Esophagus squamous epithelium (tissue), 5 donors: ENCODE measurements at regions not wholly inside any gene's neighbourhood (a gene's known extent, or its start where the extent isn't known, plus 50 kb on each side); places are given as distances from the start of the nearest gene placed in this dataset.

Source experiments
- DNase-seq: peaks from one replicate; lab custom pipeline; 2025; lab: John Stamatoyannopoulos, UW
- H3K27ac ChIP-seq, 4 donors: fragments of 200-600 bp; sonication (generic); one replicate each; pipeline ENCODE4 v1.5.1; 2016 to 2019; ENCODE audit warnings: mild to moderate bottlenecking in 1 of 4
- H3K27me3 ChIP-seq, 4 donors: fragments of 200-600 bp; sonication (generic); 1 replicate in 3 of 4; 2 replicates in 1 of 4; pipeline versions ENCODE4 v1.5.1 to v1.6.0; 2017 to 2021; ENCODE audit warnings: antibody characterized with exemption in 1 of 4
- H3K36me3 ChIP-seq, 3 donors: fragments of 200-600 bp; sonication (generic); one replicate each; pipeline ENCODE4 v1.5.1; 2016 to 2019
- H3K4me1 ChIP-seq, 3 donors: fragments of 200-600 bp; sonication (generic); one replicate each; pipeline ENCODE4 v1.5.1; 2017 to 2019
- H3K4me3 ChIP-seq, 4 donors: fragments of 200-600 bp; sonication (generic); 1 replicate in 3 of 4; 2 replicates in 1 of 4; pipeline ENCODE4 v1.5.1; 2016 to 2019; ENCODE audit warnings: mild to moderate bottlenecking in 2 of 4, moderate library complexity in 1 of 4
- H3K9me3 ChIP-seq, 3 donors: fragments of 200-600 bp; sonication (generic); one replicate each; pipeline ENCODE4 v1.5.1; 2016 to 2019
- POLR2A ChIP-seq, 4 donors: fragments of 450-650 bp; IDR thresholded peaks; one replicate each; pipeline ENCODE4 v1.6.1; 2017; ENCODE audit warnings: antibody characterized with exemption in 4 of 4, mild to moderate bottlenecking in 4 of 4, moderate library complexity in 3 of 4
- WGBS, 2 donors: methylation state at CpG; one replicate each; pipeline ENCODE4 v1.1.5; 2018; 5-methylcytosine and 5-hydroxymethylcytosine counted together
- intact Hi-C: fragments of 100-400 bp; cut with DNase I; formaldehyde crosslinking; loops from one replicate; pipeline ENCODE4 v1.15.0; 2022
- TF ChIP-seq, protein P1 (sequence below), 6 experiments: fragments of 450-650 bp in 4 of 6; fragments of 200-600 bp in 2 of 6; sonication (generic) in 2 of 6; IDR thresholded peaks; one replicate each; pipeline ENCODE4 v1.5.1; 2016 to 2019; ENCODE audit warnings: antibody characterized with exemption in 6 of 6, mild to moderate bottlenecking in 4 of 6, moderate library complexity in 4 of 6
- donor health status: DM: yes; HTN: yes; CAD: no.

DNA sequence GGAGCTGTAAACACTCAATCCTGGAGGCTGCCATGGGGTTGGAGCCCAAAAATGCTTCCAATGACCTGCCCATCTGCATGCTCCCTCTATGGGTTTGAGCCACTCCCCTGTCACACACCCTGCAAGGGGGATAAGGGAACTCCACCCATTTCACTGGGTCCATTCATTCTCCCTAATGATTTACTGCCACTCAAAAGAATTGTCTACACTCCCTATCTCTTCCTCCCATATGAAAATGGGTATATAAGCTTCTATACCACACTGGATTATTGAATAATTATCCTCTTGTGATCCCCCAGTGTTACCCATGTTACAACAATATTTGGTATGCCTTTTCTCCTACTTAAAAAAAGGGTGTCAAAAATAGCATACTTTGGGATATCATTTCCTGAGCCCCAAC, 260.8 kb upstream of the CCDC196 start:
- intact Hi-C loops: no loop called here
- Histone ChIP-seq H3K36me3 (no peaks in the 10 kb centered on the region), H3K4me3 (no peak overlapping the region), H3K27ac (no peak overlapping the region), H3K4me1 (no peaks in the 10 kb centered on the region), H3K9me3 (peaks cover 0 to 10% (median 9%) of the 10 kb centered on the region in 3 donors), H3K27me3 (no peaks in the 10 kb centered on the region)
- no peak for DNase-seq
- TF ChIP-seq POLR2A (IDR thresholded peaks at IDR 0.05): no peak
- TF ChIP-seq, protein P1, sequence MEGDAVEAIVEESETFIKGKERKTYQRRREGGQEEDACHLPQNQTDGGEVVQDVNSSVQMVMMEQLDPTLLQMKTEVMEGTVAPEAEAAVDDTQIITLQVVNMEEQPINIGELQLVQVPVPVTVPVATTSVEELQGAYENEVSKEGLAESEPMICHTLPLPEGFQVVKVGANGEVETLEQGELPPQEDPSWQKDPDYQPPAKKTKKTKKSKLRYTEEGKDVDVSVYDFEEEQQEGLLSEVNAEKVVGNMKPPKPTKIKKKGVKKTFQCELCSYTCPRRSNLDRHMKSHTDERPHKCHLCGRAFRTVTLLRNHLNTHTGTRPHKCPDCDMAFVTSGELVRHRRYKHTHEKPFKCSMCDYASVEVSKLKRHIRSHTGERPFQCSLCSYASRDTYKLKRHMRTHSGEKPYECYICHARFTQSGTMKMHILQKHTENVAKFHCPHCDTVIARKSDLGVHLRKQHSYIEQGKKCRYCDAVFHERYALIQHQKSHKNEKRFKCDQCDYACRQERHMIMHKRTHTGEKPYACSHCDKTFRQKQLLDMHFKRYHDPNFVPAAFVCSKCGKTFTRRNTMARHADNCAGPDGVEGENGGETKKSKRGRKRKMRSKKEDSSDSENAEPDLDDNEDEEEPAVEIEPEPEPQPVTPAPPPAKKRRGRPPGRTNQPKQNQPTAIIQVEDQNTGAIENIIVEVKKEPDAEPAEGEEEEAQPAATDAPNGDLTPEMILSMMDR (IDR thresholded peaks at IDR 0.05): no peak

DNA sequence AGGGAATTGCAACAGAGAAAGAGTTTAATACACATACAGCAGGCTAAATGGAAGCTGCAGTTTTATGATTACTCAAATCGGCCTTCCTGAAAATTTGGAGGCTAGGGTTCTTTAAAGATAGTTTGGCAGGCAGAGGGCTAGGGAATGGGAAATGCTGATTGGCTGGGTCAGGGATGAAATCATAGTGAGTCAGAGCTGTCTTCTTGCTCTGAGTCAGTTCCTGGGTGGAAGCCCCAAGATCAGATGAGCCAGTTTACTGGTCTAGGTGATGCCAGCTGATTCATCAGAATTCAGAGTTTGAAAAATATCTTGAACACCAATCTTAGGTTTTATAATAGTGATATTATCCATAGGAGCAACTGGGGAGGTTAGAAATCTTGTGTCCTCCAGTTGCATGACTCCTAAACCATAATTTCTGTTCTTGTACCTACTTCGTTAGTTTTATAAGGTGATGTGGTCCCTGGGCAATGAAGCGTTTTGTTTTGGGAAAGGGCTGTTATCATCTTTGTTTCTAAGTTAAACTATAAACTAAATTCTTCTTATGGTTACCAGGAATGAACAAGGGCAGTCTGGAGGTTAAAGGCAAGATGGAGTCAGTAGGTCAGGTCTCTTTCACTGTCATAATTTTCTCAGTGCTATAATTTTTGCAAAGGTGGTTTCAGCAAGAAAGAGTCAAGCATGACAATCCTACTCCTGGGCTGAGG, 257.8 kb upstream of the CCDC196 start:
- Histone ChIP-seq H3K4me3 (no peak overlapping the region), H3K9me3 (peaks cover 0 to 10% (median 9%) of the 10 kb centered on the region in 3 donors), H3K36me3 (no peaks in the 10 kb centered on the region), H3K4me1 (no peaks in the 10 kb centered on the region), H3K27me3 (no peaks in the 10 kb centered on the region), H3K27ac (no peak overlapping the region)
- no peak for DNase-seq
- no peak for TF ChIP-seq POLR2A (IDR thresholded peaks at IDR 0.05)
- TF ChIP-seq, protein P1 (IDR thresholded peaks at IDR 0.05): no peak
- intact Hi-C loops: no loop called here
- 82 to 83% methylated on average over 3 of the region's 3 CpGs for WGBS, 2 donors

DNA sequence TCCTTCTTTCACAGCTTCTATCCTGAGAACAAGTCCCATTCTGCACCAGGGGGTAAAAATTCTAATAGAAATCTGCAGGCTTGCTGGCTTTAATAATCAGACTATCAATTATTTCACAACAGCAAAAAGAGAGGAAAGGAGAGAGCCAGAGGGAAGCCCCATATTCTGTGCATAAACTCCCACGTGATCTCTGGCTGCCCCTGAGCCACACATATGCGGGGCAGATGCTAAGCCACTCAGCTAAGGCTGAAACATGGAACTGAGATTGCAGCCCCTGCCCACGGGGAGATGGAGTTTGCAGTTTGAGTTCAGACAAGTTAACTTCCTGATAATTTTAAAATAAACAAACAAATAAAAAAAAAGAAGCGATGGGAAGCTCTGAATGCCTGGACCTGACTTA, 254.4 kb upstream of the CCDC196 start:
- no peaks in the 10 kb centered on the region for H3K4me1 ChIP-seq
- peaks cover 0 to 10% (median 9%) of the 10 kb centered on the region in 3 donors for H3K9me3 ChIP-seq
- TF ChIP-seq, protein P1 (IDR thresholded peaks at IDR 0.05): no peak
- no peak for TF ChIP-seq POLR2A (IDR thresholded peaks at IDR 0.05)
- intact Hi-C loops: no loop called here
- WGBS, 2 donors: 45 to 47% methylated on average over 4 of the region's 4 CpGs
- no peaks in the 10 kb centered on the region for H3K27me3 ChIP-seq
- no peak for DNase-seq
- H3K36me3 ChIP-seq: no peaks in the 10 kb centered on the region
- H3K27ac ChIP-seq: no peak overlapping the region
- H3K4me3 ChIP-seq: no peak overlapping the region

DNA sequence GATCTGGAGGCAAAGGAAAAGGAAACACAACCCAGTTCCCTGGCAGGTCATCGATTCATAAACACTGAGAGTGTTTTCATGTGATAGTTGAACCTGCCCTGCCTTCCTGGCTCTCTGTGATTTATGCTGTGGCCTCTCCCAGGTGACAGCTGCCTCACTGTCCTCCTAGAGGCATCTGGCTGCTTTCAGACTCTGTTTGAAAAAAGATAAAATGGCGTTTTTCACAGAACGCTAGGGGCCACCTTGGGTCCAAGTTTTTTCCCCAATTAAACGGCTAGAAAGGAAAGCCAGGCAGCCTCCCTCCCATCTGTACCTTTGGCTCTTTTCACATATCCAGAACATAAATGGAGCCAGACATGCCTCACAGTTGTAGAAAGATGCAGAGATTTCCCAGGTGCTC, 252.6 kb upstream of the CCDC196 start:
- no peaks in the 10 kb centered on the region for H3K36me3 ChIP-seq
- 21 to 51% methylated on average over 4 of the region's 4 CpGs for WGBS, 2 donors
- H3K4me1 ChIP-seq: no peaks in the 10 kb centered on the region
- H3K27me3 ChIP-seq: no peaks in the 10 kb centered on the region
- no peak for TF ChIP-seq POLR2A (IDR thresholded peaks at IDR 0.05)
- TF ChIP-seq, protein P1 (IDR thresholded peaks at IDR 0.05): no peak
- H3K9me3 ChIP-seq: no peaks in the 10 kb centered on the region
- no peak overlapping the region for H3K4me3 ChIP-seq
- no peak for DNase-seq
- intact Hi-C loops: no loop called here
- H3K27ac ChIP-seq: no peak overlapping the region

DNA sequence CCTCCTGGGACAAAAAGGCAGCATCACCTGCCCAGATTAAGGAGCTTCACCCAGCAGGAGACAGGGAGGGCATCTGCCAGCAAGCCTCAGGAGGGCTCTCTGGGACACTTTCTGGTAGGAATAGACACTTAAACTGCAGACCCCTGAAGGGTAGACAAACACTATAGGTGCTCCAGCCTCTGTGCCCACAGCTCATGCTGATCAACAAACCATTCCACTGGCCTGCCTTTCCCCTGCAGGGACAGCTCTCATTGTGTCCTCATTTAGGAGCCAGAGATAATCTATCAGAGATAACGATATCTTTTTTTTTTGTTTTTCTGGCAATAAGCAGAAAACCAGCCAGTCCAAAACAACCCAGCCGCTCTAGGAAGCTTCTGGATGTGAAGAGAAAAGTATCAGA, 251.8 kb upstream of the CCDC196 start:
- no peaks in the 10 kb centered on the region for H3K4me1 ChIP-seq
- no peak overlapping the region for H3K4me3 ChIP-seq
- H3K27me3 ChIP-seq: no peaks in the 10 kb centered on the region
- H3K36me3 ChIP-seq: no peaks in the 10 kb centered on the region
- 52 to 68% methylated on average over 2 of the region's 2 CpGs for WGBS, 2 donors
- H3K9me3 ChIP-seq: no peaks in the 10 kb centered on the region
- DNase-seq: no peak
- intact Hi-C loops: no loop called here
- H3K27ac ChIP-seq: no peak overlapping the region
- TF ChIP-seq, protein P1 (IDR thresholded peaks at IDR 0.05): no peak
- no peak for TF ChIP-seq POLR2A (IDR thresholded peaks at IDR 0.05)
